T-cell (primary cell): ENCODE measurements at regions not wholly inside any gene's neighbourhood (a gene's known extent, or its start where the extent isn't known, plus 50 kb on each side); places are given as distances from the start of the nearest gene placed in this dataset.

Experiments used
- ATAC-seq, 4 experiments: fragments of 200-7000 bp in 3 of 4; fragments of 150-1000 bp in 1 of 4; cut with Tn5 transposase; replicated peaks in 1 of 4; 1 replicate in 3 of 4; 2 replicates in 1 of 4; pipeline ENCODE4 v1.10.0; 2021; ENCODE audit warnings: moderate library complexity in 3 of 4, mild to moderate bottlenecking in 2 of 4, moderate number of reproducible peaks in 1 of 4
- CTCF ChIA-PET, 2 donors: fragments of 300-600 bp; sonication (Branson Sonifier 250); formaldehyde crosslinking; loops; one replicate each; lab custom pipeline; 2022; ENCODE audit warnings: antibody characterized with exemption in 2 of 2; lab: Charles Lee
- POLR2A ChIA-PET, 2 donors: fragments of 300-600 bp; sonication (Branson Sonifier 250); formaldehyde crosslinking; loops; one replicate each; lab custom pipeline; 2022; ENCODE audit warnings: antibody characterized with exemption in 2 of 2; lab: Charles Lee
- DNase-seq, 35 experiments: peaks; one replicate each; pipeline versions ENCODE4 v3.0.0 to v3.0.0-alpha.2; 2013 to 2023
- H3K27ac ChIP-seq: one replicate; pipeline ENCODE4 v1.5.1; 2013; ENCODE audit warnings: low read length
- H3K27me3 ChIP-seq, 2 experiments: replicated peaks in 1 of 2; 1 replicate in 1 of 2; 2 replicates in 1 of 2; pipeline versions ENCODE4 v1.6.1 to v1.7.0; 2013; ENCODE audit warnings: low read length in 1 of 2, mixed read lengths in 1 of 2; ENCODE audit not compliant: control insufficient read depth in 2 of 2, insufficient read depth in 2 of 2; ENCODE audit errors: extremely low read depth in 1 of 2
- H3K36me3 ChIP-seq, 2 donors: 1 replicate in 1 of 2; 2 replicates in 1 of 2; pipeline versions ENCODE4 v1.6.1 to v1.7.0; 2013; ENCODE audit warnings: low read length in 1 of 2; ENCODE audit not compliant: control insufficient read depth in 2 of 2, insufficient read depth in 1 of 2; ENCODE audit errors: extremely low read depth in 1 of 2
- H3K4me1 ChIP-seq, 2 experiments: 1 replicate in 1 of 2; 2 replicates in 1 of 2; pipeline versions ENCODE4 v1.6.1 to v1.7.0; 2013; ENCODE audit warnings: low read length in 2 of 2, mixed read lengths in 1 of 2; ENCODE audit not compliant: insufficient read depth in 2 of 2, control insufficient read depth in 1 of 2; ENCODE audit errors: extremely low read depth in 1 of 2
- H3K4me3 ChIP-seq, 2 donors: 1 replicate in 1 of 2; 2 replicates in 1 of 2; pipeline versions ENCODE4 v1.5.1 to v1.7.0; 2013; ENCODE audit warnings: mild to moderate bottlenecking in 2 of 2, low read length in 1 of 2, moderate library complexity in 1 of 2; ENCODE audit not compliant: control insufficient read depth in 1 of 2; ENCODE audit errors: extremely low read depth in 1 of 2
- H3K9me3 ChIP-seq: 2 replicates; pipeline ENCODE4 v1.7.0; 2013
- H3K27ac Mint-ChIP-seq, 2 donors: one replicate each; pipeline ENCODE4 v1.8.0; 2020 to 2021; ENCODE audit warnings: mild to moderate bottlenecking in 2 of 2, mixed read lengths in 2 of 2
- H3K27me3 Mint-ChIP-seq, 2 donors: one replicate each; pipeline ENCODE4 v1.8.0; 2021 to 2022; ENCODE audit warnings: mixed read lengths in 2 of 2
- H3K36me3 Mint-ChIP-seq: one replicate; pipeline ENCODE4 v1.8.0; 2021; ENCODE audit warnings: mixed read lengths
- H3K4me1 Mint-ChIP-seq, 3 donors: one replicate each; pipeline ENCODE4 v1.8.0; 2020 to 2022; ENCODE audit warnings: mixed read lengths in 3 of 3, mild to moderate bottlenecking in 1 of 3
- H3K4me3 Mint-ChIP-seq, 3 donors: one replicate each; pipeline ENCODE4 v1.8.0; 2020 to 2022; ENCODE audit warnings: mild to moderate bottlenecking in 3 of 3, mixed read lengths in 3 of 3, moderate library complexity in 3 of 3
- H3K9me3 Mint-ChIP-seq, 3 donors: one replicate each; pipeline ENCODE4 v1.8.0; 2020 to 2022; ENCODE audit warnings: mixed read lengths in 3 of 3
- WGBS: methylation state at CpG from one replicate; pipeline ENCODE4 v1.1.5; 2013; ENCODE audit warnings: missing lambda C conversion rate; ENCODE audit not compliant: insufficient coverage; 5-methylcytosine and 5-hydroxymethylcytosine counted together

DNA sequence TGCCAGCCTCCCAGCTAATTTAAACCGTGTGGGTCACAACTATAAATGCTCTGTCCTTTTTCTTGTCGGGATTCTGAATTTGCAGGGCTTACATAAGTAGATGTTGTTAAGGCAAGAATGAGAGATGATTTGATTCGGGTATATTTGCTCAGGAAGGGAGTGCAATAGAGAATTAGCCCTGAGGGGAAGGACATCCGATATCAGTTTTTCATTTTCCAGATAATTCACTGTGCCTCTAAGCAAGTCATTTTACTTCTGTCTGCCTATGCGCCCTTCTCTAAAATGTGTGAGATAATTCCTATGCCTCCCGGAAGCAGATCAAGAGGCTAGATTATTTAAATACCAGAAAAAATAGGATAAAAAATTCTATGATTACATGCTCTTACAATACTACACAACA lies 300.5 kb downstream of the RMST start:
- H3K9me3 Mint-ChIP-seq, result peaks cover 0 to 11% (median 6%) of the 10 kb centered on the region in 3 donors
- H3K9me3 ChIP-seq, result no peaks in the 10 kb centered on the region
- WGBS, result 83% methylated on average over 2 of the region's 6 CpGs

DNA sequence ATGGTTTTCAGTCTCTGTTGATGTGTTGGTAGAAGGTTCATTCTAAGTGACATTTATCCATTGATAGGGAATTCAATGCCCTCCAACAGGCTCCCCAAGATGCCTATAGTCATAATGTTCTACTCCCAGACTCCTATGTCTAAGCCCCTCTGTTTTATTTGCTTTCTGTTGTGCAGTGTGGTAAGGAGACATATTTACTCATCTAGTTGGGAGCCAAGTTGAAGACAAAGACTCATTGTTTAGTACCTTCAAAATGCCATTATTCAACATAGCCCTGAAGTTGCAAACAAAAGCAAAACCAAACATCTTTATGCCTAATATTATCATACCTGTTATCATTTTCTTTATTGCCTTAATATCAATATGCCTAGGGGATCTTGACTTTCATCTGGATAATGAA lies 302.1 kb downstream of the RMST start:
- no peaks in the 10 kb centered on the region for H3K4me1 ChIP-seq
- no peak overlapping the region for H3K27ac ChIP-seq
- H3K27me3 ChIP-seq, result no peaks in the 10 kb centered on the region
- Mint-ChIP-seq H3K4me3 (no peak overlapping the region), H3K36me3 (no peaks in the 10 kb centered on the region), H3K4me1 (no peaks in the 10 kb centered on the region), H3K9me3 (peaks cover 0 to 8% (median 6%) of the 10 kb centered on the region in 3 donors), H3K27me3 (no peaks in the 10 kb centered on the region), H3K27ac (no peak overlapping the region)
- H3K9me3 ChIP-seq, result no peaks in the 10 kb centered on the region
- DNase-seq (no peak), ATAC-seq (no peak)
- POLR2A ChIA-PET, result no interaction called here
- CTCF ChIA-PET, result no interaction called here
- H3K4me3 ChIP-seq, result no peak overlapping the region
- H3K36me3 ChIP-seq, result no peaks in the 10 kb centered on the region

More for the DNA sequence above, 300.5 kb downstream of the RMST start:
- no peak for DNase-seq
- POLR2A ChIA-PET, result no interaction called here
- no peak overlapping the region for H3K4me3 ChIP-seq
- H3K27ac Mint-ChIP-seq, result no peak overlapping the region
- H3K27me3 ChIP-seq, result no peaks in the 10 kb centered on the region
- no peaks in the 10 kb centered on the region for H3K27me3 Mint-ChIP-seq
- no peak overlapping the region for H3K4me3 Mint-ChIP-seq
- H3K4me1 Mint-ChIP-seq, result no peaks in the 10 kb centered on the region
- H3K36me3 Mint-ChIP-seq, result no peaks in the 10 kb centered on the region
- H3K36me3 ChIP-seq, result no peaks in the 10 kb centered on the region
- CTCF ChIA-PET, result no interaction called here
- H3K4me1 ChIP-seq, result no peaks in the 10 kb centered on the region
- no peak for ATAC-seq
- no peak overlapping the region for H3K27ac ChIP-seq

DNA sequence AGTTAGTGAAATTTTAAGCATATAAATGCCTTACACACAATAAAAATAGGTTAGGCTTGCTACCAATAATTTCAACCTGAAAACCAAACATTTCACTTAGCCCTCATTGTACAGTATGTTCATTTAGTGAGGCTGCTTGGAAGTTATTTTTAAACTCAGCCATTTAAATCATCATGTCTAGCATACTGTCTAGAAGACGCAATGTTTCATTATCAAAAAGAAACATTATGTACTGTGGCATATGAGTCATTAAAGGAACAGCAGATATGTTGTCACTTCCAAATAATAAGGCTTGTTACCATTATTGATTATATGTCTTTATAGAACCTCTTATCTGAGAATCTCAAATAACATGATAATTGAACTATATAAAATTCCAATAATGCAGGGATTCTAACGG lies 304.7 kb downstream of the RMST start:
- Mint-ChIP-seq H3K4me3 (no peak overlapping the region), H3K27ac (no peak overlapping the region), H3K4me1 (no peaks in the 10 kb centered on the region), H3K36me3 (no peaks in the 10 kb centered on the region), H3K27me3 (no peaks in the 10 kb centered on the region), H3K9me3 (peaks cover 0 to 6% (median 6%) of the 10 kb centered on the region in 3 donors)
- ChIA-PET CTCF (no interaction called here), POLR2A (no interaction called here)
- ATAC-seq (no peak), DNase-seq (no peak)
- no peaks in the 10 kb centered on the region for H3K27me3 ChIP-seq
- H3K4me3 ChIP-seq, result no peak overlapping the region
- WGBS, result no CpG with 5 or more reads among the region's 2 CpGs
- no peaks in the 10 kb centered on the region for H3K4me1 ChIP-seq
- H3K27ac ChIP-seq, result no peak overlapping the region
- H3K36me3 ChIP-seq, result no peaks in the 10 kb centered on the region
- no peaks in the 10 kb centered on the region for H3K9me3 ChIP-seq

DNA sequence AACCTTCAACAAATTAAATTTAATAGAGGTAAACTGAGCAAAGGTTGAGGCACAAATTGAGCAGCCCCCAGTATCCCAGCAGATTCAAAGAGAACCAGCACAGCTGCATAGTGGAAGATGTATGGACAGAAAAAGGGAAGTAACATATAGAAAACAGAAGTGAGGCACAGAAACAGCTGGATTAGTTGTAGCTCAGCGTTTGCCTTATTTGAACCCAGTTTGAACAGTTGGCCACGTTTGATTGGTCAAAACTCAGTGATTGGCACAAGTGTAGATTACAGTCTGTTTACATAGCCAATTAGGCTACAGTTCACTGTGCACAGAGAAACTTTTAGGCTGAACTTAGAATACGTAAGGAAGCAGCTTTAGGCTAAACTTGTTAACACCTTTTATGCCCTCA lies 315.5 kb downstream of the RMST start:
- H3K4me3 Mint-ChIP-seq, result no peak overlapping the region
- H3K4me3 ChIP-seq, result no peak overlapping the region
- H3K36me3 ChIP-seq, result no peaks in the 10 kb centered on the region
- H3K27ac Mint-ChIP-seq, result no peak overlapping the region
- H3K9me3 Mint-ChIP-seq, result peaks cover 0 to 10% (median 5%) of the 10 kb centered on the region in 3 donors
- POLR2A ChIA-PET, result no interaction called here
- no peak overlapping the region for H3K27ac ChIP-seq
- 51% methylated on average over 2 of the region's 3 CpGs for WGBS
- no peaks in the 10 kb centered on the region for H3K36me3 Mint-ChIP-seq
- H3K27me3 Mint-ChIP-seq, result no peaks in the 10 kb centered on the region
- DNase-seq (no peak), ATAC-seq (no peak)
- H3K4me1 Mint-ChIP-seq, result no peaks in the 10 kb centered on the region
- H3K27me3 ChIP-seq, result no peaks in the 10 kb centered on the region
- H3K4me1 ChIP-seq, result no peaks in the 10 kb centered on the region
- CTCF ChIA-PET, result no interaction called here
- H3K9me3 ChIP-seq, result no peaks in the 10 kb centered on the region

DNA sequence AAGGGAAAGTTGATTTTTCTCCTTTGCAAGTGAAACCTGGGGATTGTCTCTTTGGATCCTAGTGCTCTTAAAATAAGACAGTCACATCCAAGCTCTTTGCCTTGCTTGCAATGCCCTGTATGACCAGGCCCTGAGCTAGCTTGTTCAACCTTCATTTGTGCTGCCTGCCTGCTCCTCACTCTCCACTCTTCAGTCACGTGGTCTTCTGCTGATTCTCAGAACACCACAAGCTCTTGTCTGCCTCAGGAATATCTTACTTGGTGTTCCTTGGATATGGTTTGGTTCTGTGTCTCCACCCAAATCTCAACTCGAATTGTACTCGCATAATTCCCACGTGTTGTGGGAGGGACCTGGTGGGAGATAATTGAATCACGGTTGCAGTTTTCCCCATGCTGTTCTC lies 318.7 kb downstream of the RMST start:
- Histone ChIP-seq H3K4me1 (no peaks in the 10 kb centered on the region), H3K27ac (no peak overlapping the region), H3K4me3 (no peak overlapping the region), H3K9me3 (no peaks in the 10 kb centered on the region), H3K27me3 (no peaks in the 10 kb centered on the region), H3K36me3 (no peaks in the 10 kb centered on the region)
- H3K27me3 Mint-ChIP-seq, result no peaks in the 10 kb centered on the region
- H3K9me3 Mint-ChIP-seq, result peaks cover 0 to 10% (median 5%) of the 10 kb centered on the region in 3 donors
- H3K27ac Mint-ChIP-seq, result no peak overlapping the region
- ChIA-PET POLR2A (interaction anchor here in 1 of 2 donors (0.6 kb wide), 1 partner anchor 93 kb away, joined by 3 read pairs; no protein-coding TSS in a partner anchor), CTCF (no interaction called here)
- no peak for ATAC-seq
- no peak for DNase-seq
- WGBS, result no CpG with 5 or more reads among the region's 5 CpGs
- no peaks in the 10 kb centered on the region for H3K36me3 Mint-ChIP-seq
- H3K4me3 Mint-ChIP-seq, result no peak overlapping the region
- no peaks in the 10 kb centered on the region for H3K4me1 Mint-ChIP-seq

DNA sequence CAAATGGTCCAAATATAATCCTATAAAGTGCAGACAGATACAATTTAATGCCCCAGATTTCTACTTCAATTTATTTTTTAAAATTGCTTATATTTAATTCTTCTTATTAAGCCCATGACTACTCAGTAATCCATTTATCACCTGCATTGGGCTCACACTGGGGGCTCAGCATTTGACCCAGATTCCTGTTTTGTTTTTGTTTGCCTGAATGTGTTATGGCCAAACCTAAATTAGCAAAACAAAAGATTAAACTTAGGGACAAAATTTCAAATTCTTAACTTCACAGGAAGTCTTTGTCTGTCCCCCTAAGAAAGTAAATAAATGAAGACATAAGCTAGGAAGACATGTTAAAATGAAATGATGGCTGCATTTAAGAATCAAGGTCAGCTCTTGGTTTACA lies 322.3 kb downstream of the RMST start:
- ATAC-seq, result no peak
- ChIA-PET CTCF (no interaction called here), POLR2A (no interaction called here)
- Histone ChIP-seq H3K9me3 (no peaks in the 10 kb centered on the region), H3K4me1 (no peaks in the 10 kb centered on the region), H3K4me3 (no peak overlapping the region), H3K36me3 (no peaks in the 10 kb centered on the region), H3K27me3 (no peaks in the 10 kb centered on the region), H3K27ac (no peak overlapping the region)
- H3K4me3 Mint-ChIP-seq, result no peak overlapping the region
- DNase-seq, result no peak
- no peaks in the 10 kb centered on the region for H3K27me3 Mint-ChIP-seq
- H3K36me3 Mint-ChIP-seq, result no peaks in the 10 kb centered on the region
- H3K9me3 Mint-ChIP-seq, result peaks cover 0 to 5% (median 0%) of the 10 kb centered on the region in 3 donors
- H3K4me1 Mint-ChIP-seq, result no peaks in the 10 kb centered on the region
- H3K27ac Mint-ChIP-seq, result no peak overlapping the region

DNA sequence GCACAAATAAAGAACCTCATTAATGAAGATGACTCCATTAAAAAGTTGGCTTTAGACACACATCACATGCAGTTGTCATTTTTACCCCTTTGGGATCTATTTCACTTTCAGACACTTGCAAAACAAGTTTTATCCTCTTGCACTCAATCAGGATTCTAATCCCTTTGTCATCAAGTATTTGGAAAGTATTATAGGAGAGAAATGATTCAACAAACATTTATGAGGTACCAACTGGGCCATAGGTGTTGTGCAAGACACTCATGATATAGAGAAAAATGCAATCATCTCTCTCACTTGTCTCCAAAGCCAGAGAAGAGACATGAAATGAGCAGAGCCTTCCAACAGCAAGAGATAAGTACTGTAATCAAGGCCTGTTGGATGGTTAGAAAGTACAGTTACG lies 327.7 kb downstream of the RMST start:
- no peak overlapping the region for H3K27ac Mint-ChIP-seq
- H3K27me3 Mint-ChIP-seq, result no peaks in the 10 kb centered on the region
- H3K9me3 Mint-ChIP-seq, result peaks cover 6 to 11% (median 6%) of the 10 kb centered on the region in 3 donors
- no peaks in the 10 kb centered on the region for H3K9me3 ChIP-seq
- H3K36me3 Mint-ChIP-seq, result no peaks in the 10 kb centered on the region
- ChIA-PET CTCF (no interaction called here), POLR2A (no interaction called here)
- H3K27ac ChIP-seq, result no peak overlapping the region
- no CpG with 5 or more reads among the region's 1 CpG for WGBS
- no peaks in the 10 kb centered on the region for H3K4me1 Mint-ChIP-seq
- H3K4me1 ChIP-seq, result no peaks in the 10 kb centered on the region
- H3K36me3 ChIP-seq, result no peaks in the 10 kb centered on the region
- no peaks in the 10 kb centered on the region for H3K27me3 ChIP-seq
- H3K4me3 Mint-ChIP-seq, result no peak overlapping the region
- no peak overlapping the region for H3K4me3 ChIP-seq
- DNase-seq (no peak), ATAC-seq (no peak)
